ENCODE measurements at regions not wholly inside any gene's neighbourhood (a gene's known extent, or its start where the extent isn't known, plus 50 kb on each side); places are given as distances from the start of the nearest gene placed in this dataset.

DNA sequence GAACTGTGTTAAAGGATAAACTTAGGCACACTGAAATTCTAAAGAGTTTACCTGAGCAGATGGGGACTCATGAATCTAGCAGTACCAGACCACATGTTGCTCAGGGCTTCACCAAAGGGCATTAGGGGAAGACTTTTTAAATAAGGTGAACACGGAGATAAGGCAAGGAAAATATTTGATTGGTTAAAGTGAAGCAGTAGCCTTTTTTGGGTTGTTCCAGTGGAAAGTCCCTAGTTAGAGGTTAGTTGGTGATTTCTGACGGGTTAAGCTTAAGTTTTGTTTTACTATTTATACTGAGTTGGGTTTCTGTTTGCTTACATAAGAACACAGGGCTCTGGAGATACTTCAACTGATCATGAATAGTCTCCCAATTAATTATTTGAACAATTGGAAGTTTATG is 722.5 kb downstream of the SOCS6 start:
- no peaks in the 10 kb centered on the region for H3K27me3 Mint-ChIP-seq (ENCODE audit: low read depth)
- H3K4me3 Mint-ChIP-seq (ENCODE audit: low read depth): no peak overlapping the region
- no peaks in the 10 kb centered on the region for H3K9me3 Mint-ChIP-seq
- no peak overlapping the region for H3K27ac Mint-ChIP-seq
- intact Hi-C loops (cut with micrococcal nuclease): no loop called here
- DNase-seq (ENCODE audit: low spot score): no peak
- no peaks in the 10 kb centered on the region for H3K36me3 Mint-ChIP-seq (ENCODE audit: low read depth)
- H3K4me1 Mint-ChIP-seq (ENCODE audit: low read depth): no peaks in the 10 kb centered on the region

DNA sequence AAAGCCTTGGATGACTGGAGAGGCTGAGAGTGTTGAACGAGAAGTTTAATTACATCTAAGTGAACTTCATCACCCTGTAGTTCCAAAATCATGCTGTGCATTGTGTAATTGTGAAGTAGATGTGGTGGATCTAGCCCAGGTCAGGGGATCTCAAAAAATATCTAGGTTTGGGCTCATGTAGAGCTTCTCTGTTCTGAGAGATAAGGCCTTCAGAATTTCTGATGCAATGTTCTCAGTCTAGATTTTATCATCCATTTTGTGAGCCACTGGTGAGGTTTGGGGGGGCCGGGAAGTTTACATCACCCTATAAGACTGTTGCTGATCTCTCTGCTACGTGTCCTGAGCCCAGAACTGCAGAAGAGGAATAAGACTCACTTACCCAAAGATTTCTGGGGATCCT is 719.4 kb downstream of the SOCS6 start:
- no peak overlapping the region for H3K4me3 Mint-ChIP-seq (ENCODE audit: low read depth)
- no peaks in the 10 kb centered on the region for H3K27me3 Mint-ChIP-seq (ENCODE audit: low read depth)
- H3K27ac Mint-ChIP-seq: no peak overlapping the region
- H3K36me3 Mint-ChIP-seq (ENCODE audit: low read depth): no peaks in the 10 kb centered on the region
- intact Hi-C loops (cut with micrococcal nuclease): no loop called here
- DNase-seq (ENCODE audit: low spot score): no peak
- H3K9me3 Mint-ChIP-seq: no peaks in the 10 kb centered on the region
- no peaks in the 10 kb centered on the region for H3K4me1 Mint-ChIP-seq (ENCODE audit: low read depth)

- Mint-ChIP-seq H3K36me3 (ENCODE audit: low read depth) (no peaks in the 10 kb centered on the region), H3K4me1 (ENCODE audit: low read depth) (no peaks in the 10 kb centered on the region), H3K27me3 (ENCODE audit: low read depth) (no peaks in the 10 kb centered on the region), H3K9me3 (no peaks in the 10 kb centered on the region), H3K4me3 (ENCODE audit: low read depth) (no peak overlapping the region), H3K27ac (no peak overlapping the region)
- intact Hi-C loops (cut with micrococcal nuclease): no loop called here
- no peak for DNase-seq (ENCODE audit: low spot score)
Measured at GRCh38 chr18:71001597-71001996, 712.8 kb downstream of the SOCS6 start.

DNA sequence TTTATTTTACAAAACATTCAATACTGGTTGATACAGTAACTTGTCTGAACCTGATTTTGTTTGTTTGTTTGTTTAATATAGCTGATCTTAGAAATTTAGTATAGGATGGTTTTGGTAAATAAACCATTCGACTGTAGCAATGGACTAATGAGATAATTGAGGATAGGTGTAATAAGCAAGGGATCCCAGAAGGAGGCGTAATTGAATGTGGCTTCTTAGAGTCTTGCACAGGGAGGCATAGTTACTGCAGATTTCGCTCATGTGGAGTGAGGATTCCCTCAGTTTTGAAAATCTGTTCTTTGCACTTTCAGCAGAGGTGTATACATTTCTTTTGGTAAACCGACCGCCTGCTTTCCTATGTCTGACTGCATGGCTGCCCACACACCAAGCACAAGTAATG is 709.6 kb downstream of the SOCS6 start:
- no peaks in the 10 kb centered on the region for H3K9me3 Mint-ChIP-seq
- H3K27ac Mint-ChIP-seq: no peak overlapping the region
- DNase-seq (ENCODE audit: low spot score): no peak
- H3K27me3 Mint-ChIP-seq (ENCODE audit: low read depth): no peaks in the 10 kb centered on the region
- no peaks in the 10 kb centered on the region for H3K4me1 Mint-ChIP-seq (ENCODE audit: low read depth)
- H3K36me3 Mint-ChIP-seq (ENCODE audit: low read depth): no peaks in the 10 kb centered on the region
- H3K4me3 Mint-ChIP-seq (ENCODE audit: low read depth): no peak overlapping the region
- intact Hi-C loops (cut with micrococcal nuclease): no loop called here

DNA sequence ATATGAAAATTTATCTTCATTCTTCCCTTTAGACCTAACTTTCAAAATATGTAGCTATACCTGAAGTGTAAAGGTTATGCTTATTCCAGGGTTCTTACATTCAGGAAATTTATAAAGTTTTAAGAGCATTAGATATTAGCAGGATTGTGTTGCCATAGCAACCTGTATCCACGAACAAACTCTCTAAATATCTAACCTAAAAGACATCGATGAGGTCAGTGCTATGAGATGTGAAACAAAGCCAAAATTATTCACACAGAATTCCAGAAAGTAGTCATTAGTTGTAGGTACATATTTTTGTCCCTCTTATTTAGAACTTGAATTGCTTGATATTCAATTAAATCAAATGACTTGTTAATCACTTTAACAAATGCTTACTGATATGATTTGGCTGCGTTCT is 705.3 kb downstream of the SOCS6 start:
- Mint-ChIP-seq H3K4me1 (ENCODE audit: low read depth) (no peaks in the 10 kb centered on the region), H3K36me3 (ENCODE audit: low read depth) (no peaks in the 10 kb centered on the region), H3K4me3 (ENCODE audit: low read depth) (no peak overlapping the region), H3K27me3 (ENCODE audit: low read depth) (no peaks in the 10 kb centered on the region), H3K27ac (no peak overlapping the region), H3K9me3 (no peaks in the 10 kb centered on the region)
- intact Hi-C loops (cut with micrococcal nuclease): no loop called here
- DNase-seq (ENCODE audit: low spot score): no peak

- H3K9me3 Mint-ChIP-seq: peaks cover 7% of the 10 kb centered on the region
- DNase-seq (ENCODE audit: low spot score): no peak
- no peak overlapping the region for H3K4me3 Mint-ChIP-seq (ENCODE audit: low read depth)
- H3K4me1 Mint-ChIP-seq (ENCODE audit: low read depth): no peaks in the 10 kb centered on the region
- no peaks in the 10 kb centered on the region for H3K36me3 Mint-ChIP-seq (ENCODE audit: low read depth)
- H3K27me3 Mint-ChIP-seq (ENCODE audit: low read depth): no peaks in the 10 kb centered on the region
- H3K27ac Mint-ChIP-seq: no peak overlapping the region
- intact Hi-C loops (cut with micrococcal nuclease): no loop called here
Measured at GRCh38 chr18:70991577-70991976, 702.7 kb downstream of the SOCS6 start.

- Mint-ChIP-seq H3K27ac (no peak overlapping the region), H3K4me3 (ENCODE audit: low read depth) (no peak overlapping the region), H3K4me1 (ENCODE audit: low read depth) (no peaks in the 10 kb centered on the region), H3K36me3 (ENCODE audit: low read depth) (no peaks in the 10 kb centered on the region), H3K27me3 (ENCODE audit: low read depth) (no peaks in the 10 kb centered on the region), H3K9me3 (peaks cover 29% of the 10 kb centered on the region)
- DNase-seq (ENCODE audit: low spot score): no peak
- intact Hi-C loops (cut with micrococcal nuclease): no loop called here
Measured at GRCh38 chr18:70985948-70986347, 697.1 kb downstream of the SOCS6 start.

DNA sequence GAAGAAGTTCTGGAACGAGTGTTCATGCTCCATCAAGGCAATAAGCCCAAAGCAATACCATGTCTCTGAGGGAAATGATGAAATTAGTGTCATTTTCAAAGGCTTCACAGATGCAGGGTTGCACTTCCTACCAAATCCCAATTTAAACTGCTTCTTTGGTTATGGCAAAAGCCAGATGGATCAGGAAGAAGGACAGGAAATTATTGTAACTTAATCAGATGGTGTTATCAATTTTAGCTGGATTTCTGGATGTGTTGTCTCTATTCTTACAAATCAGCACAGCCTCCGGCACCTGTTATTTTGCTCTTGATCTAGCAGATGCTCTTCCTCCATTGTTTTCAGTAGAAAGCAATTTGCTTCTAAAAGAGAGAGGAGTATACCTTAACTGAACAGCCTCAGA is 693.4 kb downstream of the SOCS6 start:
- Mint-ChIP-seq H3K36me3 (ENCODE audit: low read depth) (no peaks in the 10 kb centered on the region), H3K4me1 (ENCODE audit: low read depth) (no peaks in the 10 kb centered on the region), H3K27ac (no peak overlapping the region), H3K27me3 (ENCODE audit: low read depth) (no peaks in the 10 kb centered on the region), H3K4me3 (ENCODE audit: low read depth) (no peak overlapping the region), H3K9me3 (peaks cover 29% of the 10 kb centered on the region)
- DNase-seq (ENCODE audit: low spot score): no peak
- intact Hi-C loops (cut with micrococcal nuclease): no loop called here

GRCh38 chr18:70981400-70982140 is 692.7 kb downstream of the SOCS6 start:
- no peak overlapping the region for H3K27ac Mint-ChIP-seq
- no peak for DNase-seq (ENCODE audit: low spot score)
- no peak overlapping the region for H3K4me3 Mint-ChIP-seq (ENCODE audit: low read depth)
- H3K4me1 Mint-ChIP-seq (ENCODE audit: low read depth): no peaks in the 10 kb centered on the region
- intact Hi-C loops (cut with micrococcal nuclease): no loop called here
- peaks cover 22% of the 10 kb centered on the region for H3K9me3 Mint-ChIP-seq
- no peaks in the 10 kb centered on the region for H3K27me3 Mint-ChIP-seq (ENCODE audit: low read depth)
- no peaks in the 10 kb centered on the region for H3K36me3 Mint-ChIP-seq (ENCODE audit: low read depth)

- H3K36me3 Mint-ChIP-seq (ENCODE audit: low read depth): no peaks in the 10 kb centered on the region
- no peak overlapping the region for H3K4me3 Mint-ChIP-seq (ENCODE audit: low read depth)
- H3K27me3 Mint-ChIP-seq (ENCODE audit: low read depth): no peaks in the 10 kb centered on the region
- H3K9me3 Mint-ChIP-seq: no peaks in the 10 kb centered on the region
- intact Hi-C loops (cut with micrococcal nuclease): no loop called here
- H3K27ac Mint-ChIP-seq: no peak overlapping the region
- DNase-seq (ENCODE audit: low spot score): no peak
- no peaks in the 10 kb centered on the region for H3K4me1 Mint-ChIP-seq (ENCODE audit: low read depth)
Measured at GRCh38 chr18:70973626-70974025, 684.8 kb downstream of the SOCS6 start.

GRCh38 chr18:70966419-70966818 is 677.6 kb downstream of the SOCS6 start:
- DNase-seq (ENCODE audit: low spot score): no peak
- no peak overlapping the region for H3K27ac Mint-ChIP-seq
- H3K9me3 Mint-ChIP-seq: no peaks in the 10 kb centered on the region
- intact Hi-C loops (cut with micrococcal nuclease): no loop called here
- no peaks in the 10 kb centered on the region for H3K36me3 Mint-ChIP-seq (ENCODE audit: low read depth)
- H3K4me3 Mint-ChIP-seq (ENCODE audit: low read depth): no peak overlapping the region
- no peaks in the 10 kb centered on the region for H3K27me3 Mint-ChIP-seq (ENCODE audit: low read depth)
- H3K4me1 Mint-ChIP-seq (ENCODE audit: low read depth): no peaks in the 10 kb centered on the region

DNA sequence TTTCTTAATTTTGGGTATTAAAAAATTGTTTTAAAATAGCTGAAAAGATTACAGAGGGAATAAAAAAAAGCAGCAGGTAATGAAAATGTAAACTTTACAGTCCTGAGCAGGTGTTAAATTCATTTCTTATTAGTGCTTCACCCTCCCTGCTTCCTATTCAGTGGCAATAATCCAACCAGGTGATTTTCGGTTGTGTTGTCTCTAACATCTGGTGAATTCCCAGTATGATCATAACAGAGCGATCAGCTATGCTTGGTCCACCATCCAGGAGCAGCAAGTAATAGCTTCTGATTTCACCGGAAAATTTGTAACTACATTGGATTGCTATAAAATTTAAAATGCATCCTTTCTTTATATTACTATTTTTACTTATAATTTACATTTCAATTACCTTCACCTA is 673.1 kb downstream of the SOCS6 start:
- intact Hi-C loops (cut with micrococcal nuclease): no loop called here
- H3K9me3 Mint-ChIP-seq: no peaks in the 10 kb centered on the region
- H3K27me3 Mint-ChIP-seq (ENCODE audit: low read depth): no peaks in the 10 kb centered on the region
- no peaks in the 10 kb centered on the region for H3K4me1 Mint-ChIP-seq (ENCODE audit: low read depth)
- no peak overlapping the region for H3K4me3 Mint-ChIP-seq (ENCODE audit: low read depth)
- H3K36me3 Mint-ChIP-seq (ENCODE audit: low read depth): no peaks in the 10 kb centered on the region
- DNase-seq (ENCODE audit: low spot score): no peak
- no peak overlapping the region for H3K27ac Mint-ChIP-seq

DNA sequence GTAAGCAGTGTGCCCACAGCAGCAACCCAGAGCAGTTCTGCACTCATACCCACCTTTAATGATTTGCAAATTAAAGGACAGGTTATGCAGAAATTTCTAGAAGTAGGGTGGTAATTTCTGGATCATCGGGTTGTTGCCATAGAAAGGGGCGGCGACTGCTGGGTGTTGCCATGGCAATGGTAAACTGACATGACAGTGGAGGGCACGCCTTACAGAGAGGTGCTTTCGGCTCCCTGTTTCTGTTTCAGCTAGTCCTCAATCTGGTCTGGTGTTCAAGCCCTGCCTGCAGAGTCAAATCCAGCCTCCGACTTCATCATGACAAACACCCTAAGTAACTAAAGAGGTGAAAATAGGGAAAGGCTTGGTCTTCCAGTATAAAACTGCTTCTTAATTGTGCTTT is 667.7 kb downstream of the SOCS6 start:
- Mint-ChIP-seq H3K4me1 (ENCODE audit: low read depth) (no peaks in the 10 kb centered on the region), H3K4me3 (ENCODE audit: low read depth) (no peak overlapping the region), H3K27me3 (ENCODE audit: low read depth) (no peaks in the 10 kb centered on the region), H3K36me3 (ENCODE audit: low read depth) (no peaks in the 10 kb centered on the region), H3K9me3 (no peaks in the 10 kb centered on the region), H3K27ac (no peak overlapping the region)
- no peak for DNase-seq (ENCODE audit: low spot score)
- intact Hi-C loops (cut with micrococcal nuclease): no loop called here

GRCh38 chr18:70936160-70936559 is 647.3 kb downstream of the SOCS6 start:
- H3K36me3 Mint-ChIP-seq (ENCODE audit: low read depth): no peaks in the 10 kb centered on the region
- H3K4me3 Mint-ChIP-seq (ENCODE audit: low read depth): no peak overlapping the region
- H3K4me1 Mint-ChIP-seq (ENCODE audit: low read depth): no peaks in the 10 kb centered on the region
- no peaks in the 10 kb centered on the region for H3K27me3 Mint-ChIP-seq (ENCODE audit: low read depth)
- intact Hi-C loops (cut with micrococcal nuclease): no loop called here
- H3K9me3 Mint-ChIP-seq: no peaks in the 10 kb centered on the region
- no peak for DNase-seq (ENCODE audit: low spot score)
- H3K27ac Mint-ChIP-seq: no peak overlapping the region

Data from activated T-helper 2 cell treated with anti-CD3 and anti-CD28 coated beads, Interferon-gamma antibody, Interleukin-2, Interleukin-4, amounts not matched to agents 10 μg/mL and 5 μg/mL and 100 μg/mL, durations not matched to agents 14 hours and 24 hours and 36 hours (primary cell).